Sigmoid colon (tissue), 4 donors: ENCODE measurements at regions not wholly inside any gene's neighbourhood (a gene's known extent, or its start where the extent isn't known, plus 50 kb on each side); places are given as distances from the start of the nearest gene placed in this dataset.

Source experiments
- CTCF ChIP-seq, 4 experiments: fragments of 450-650 bp in 3 of 4; fragments of 200-600 bp in 1 of 4; IDR thresholded peaks; one replicate each; pipeline ENCODE4 v1.5.1; 2016 to 2019; ENCODE audit warnings: antibody characterized with exemption in 4 of 4, mild to moderate bottlenecking in 3 of 4, moderate library complexity in 2 of 4
- EP300 ChIP-seq, 4 donors: sonication (generic); formaldehyde crosslinking; IDR thresholded peaks; one replicate each; pipeline ENCODE4 v1.6.1; 2017; ENCODE audit warnings: antibody characterized with exemption in 4 of 4
- POLR2A ChIP-seq, 2 donors: fragments of 450-650 bp; IDR thresholded peaks; one replicate each; pipeline ENCODE4 v1.6.1; 2016; ENCODE audit warnings: antibody characterized with exemption in 2 of 2, mild to moderate bottlenecking in 2 of 2, moderate library complexity in 2 of 2

- TF ChIP-seq POLR2A (IDR thresholded peaks at IDR 0.05) = no peak
- no peak for TF ChIP-seq EP300 (IDR thresholded peaks at IDR 0.05)
- TF ChIP-seq CTCF (IDR thresholded peaks at IDR 0.05) = no peak
These were observed 383.9 kb downstream of the PCDH7 start for GRCh38 chr4:31104043-31104442.
